Stomach (tissue), 8 donors: ENCODE measurements at regions not wholly inside any gene's neighbourhood (a gene's known extent, or its start where the extent isn't known, plus 50 kb on each side); places are given as distances from the start of the nearest gene placed in this dataset.
A peak's percentile ranks its signal among the peaks of the same experiment; 100 is the strongest.

Experiments
- DNase-seq, 2 donors: peaks; one replicate each; pipeline versions ENCODE4 v3.0.0 to v3.0.0-alpha.2; 2013 to 2019
- H3K27ac ChIP-seq, 5 donors: fragments of 200-600 bp in 4 of 5; sonication (generic) in 4 of 5; one replicate each; pipeline ENCODE4 v1.5.1; 2013 to 2019; ENCODE audit warnings: mild to moderate bottlenecking in 1 of 5, moderate library complexity in 1 of 5
- H3K27me3 ChIP-seq, 3 donors: fragments of 200-600 bp; sonication (generic); one replicate each; pipeline ENCODE4 v1.5.1; 2017 to 2019; ENCODE audit warnings: mixed run types in 1 of 3
- H3K36me3 ChIP-seq, 4 donors: fragments of 200-600 bp; sonication (generic); 1 replicate in 3 of 4; 2 replicates in 1 of 4; pipeline ENCODE4 v1.5.1; 2016 to 2019
- H3K4me1 ChIP-seq, 4 donors: fragments of 200-600 bp; sonication (generic); one replicate each; pipeline ENCODE4 v1.5.1; 2016 to 2019
- H3K4me3 ChIP-seq, 4 donors: fragments of 200-600 bp; sonication (generic) in 3 of 4; one replicate each; pipeline ENCODE4 v1.5.1; 2016 to 2019; ENCODE audit warnings: mild to moderate bottlenecking in 1 of 4
- H3K9me3 ChIP-seq, 4 donors: fragments of 200-600 bp; sonication (generic); one replicate each; pipeline ENCODE4 v1.5.1; 2016 to 2019
- CTCF ChIP-seq, 7 experiments: fragments of 450-650 bp in 4 of 7; fragments of 200-600 bp in 3 of 7; sonication (generic) in 3 of 7; IDR thresholded peaks; one replicate each; pipeline ENCODE4 v1.5.1; 2016 to 2019; ENCODE audit warnings: antibody characterized with exemption in 7 of 7, control low read depth in 2 of 7, mild to moderate bottlenecking in 1 of 7
- EP300 ChIP-seq: sonication (generic); formaldehyde crosslinking; IDR thresholded peaks from one replicate; pipeline ENCODE4 v1.6.1; 2017; ENCODE audit warnings: antibody characterized with exemption
- POLR2A ChIP-seq, 4 donors: fragments of 450-650 bp; IDR thresholded peaks; one replicate each; pipeline ENCODE4 v1.6.1; 2016; ENCODE audit warnings: antibody characterized with exemption in 4 of 4, control low read depth in 2 of 4, mild to moderate bottlenecking in 1 of 4, moderate library complexity in 1 of 4
- POLR2AphosphoS5 ChIP-seq, 3 donors: sonication (generic); formaldehyde crosslinking; IDR thresholded peaks; one replicate each; pipeline ENCODE4 v1.6.1; 2016; ENCODE audit warnings: antibody characterized with exemption in 3 of 3
- WGBS, 5 donors: extraction: QIAGEN DNeasy Blood & Tissue Kit in 3 of 5; methylation state at CpG; one replicate each; pipeline versions ENCODE4 v1.1.5 to v1.1.7; 2013 to 2018; 5-methylcytosine and 5-hydroxymethylcytosine counted together
- intact Hi-C: fragments of 100-400 bp; cut with DNase I; formaldehyde crosslinking; loops from one replicate; pipeline ENCODE4 v1.15.1; 2023; ENCODE audit warnings: low total_unique reads
- donor health status: healthy with polysubstance abuse.
- donor health status: Bipolar disorder and iron deficiency.
- donor health status: healthy.

- DNase-seq, result peak in 1 of 2 donors; percentile 55
- no peak overlapping the region for H3K4me3 ChIP-seq
- H3K9me3 ChIP-seq, result no peaks in the 10 kb centered on the region
- no peaks in the 10 kb centered on the region for H3K36me3 ChIP-seq
- H3K27ac ChIP-seq, result no peak overlapping the region
- intact Hi-C loops, result no loop called here
- H3K27me3 ChIP-seq, result no peaks in the 10 kb centered on the region
- no peak for TF ChIP-seq EP300
- no peak for TF ChIP-seq POLR2AphosphoS5 (IDR thresholded peaks at IDR 0.05)
- no peak for TF ChIP-seq POLR2A (IDR thresholded peaks at IDR 0.05)
- no peak for TF ChIP-seq CTCF (IDR thresholded peaks at IDR 0.05)
- H3K4me1 ChIP-seq, result peaks cover 34 to 49% (median 38%) of the 10 kb centered on the region in 4 donors
- 75 to 86% (median 83%) methylated on average over 15 to 16 of the region's 16 CpGs for WGBS, 5 donors
Measured at GRCh38 chr2:42903821-42904575, 111.6 kb upstream of the HAAO start.

- Histone ChIP-seq H3K4me3 (no peak overlapping the region), H3K36me3 (no peaks in the 10 kb centered on the region), H3K4me1 (peaks cover 29 to 40% (median 31%) of the 10 kb centered on the region in 4 donors), H3K27ac (no peak overlapping the region), H3K27me3 (no peaks in the 10 kb centered on the region), H3K9me3 (no peaks in the 10 kb centered on the region)
- WGBS, 5 donors, result 82 to 88% (median 85%) methylated on average over 9 of the region's 9 CpGs
- intact Hi-C loops, result no loop called here
- no peak for DNase-seq
- TF ChIP-seq POLR2AphosphoS5 (IDR thresholded peaks at IDR 0.05), result no peak
- no peak for TF ChIP-seq POLR2A (IDR thresholded peaks at IDR 0.05)
- TF ChIP-seq CTCF (IDR thresholded peaks at IDR 0.05), result no peak
- no peak for TF ChIP-seq EP300
Measured at GRCh38 chr2:42902939-42903709, 110.7 kb upstream of the HAAO start.

- Histone ChIP-seq H3K9me3 (no peaks in the 10 kb centered on the region), H3K27me3 (no peaks in the 10 kb centered on the region), H3K4me3 (no peak overlapping the region), H3K36me3 (no peaks in the 10 kb centered on the region), H3K4me1 (peaks cover 10 to 28% (median 11%) of the 10 kb centered on the region in 4 donors), H3K27ac (peak overlapping the region in 1 of 5 donors; percentile 2)
- no peak for DNase-seq
- TF ChIP-seq POLR2A (IDR thresholded peaks at IDR 0.05) (no peak), EP300 (no peak), POLR2AphosphoS5 (IDR thresholded peaks at IDR 0.05) (no peak), CTCF (IDR thresholded peaks at IDR 0.05) (no peak)
- 56 to 84% (median 77%) methylated on average over 4 of the region's 4 CpGs for WGBS, 5 donors
- intact Hi-C loops, result no loop called here
Measured at GRCh38 chr2:42901076-42901640, 108.8 kb upstream of the HAAO start.

GRCh38 chr2:42900289-42900891 lies 108.0 kb upstream of the HAAO start:
- Histone ChIP-seq H3K4me1 (peaks cover 2 to 20% (median 4%) of the 10 kb centered on the region in 4 donors), H3K27ac (no peak overlapping the region), H3K4me3 (no peak overlapping the region), H3K36me3 (no peaks in the 10 kb centered on the region), H3K9me3 (no peaks in the 10 kb centered on the region), H3K27me3 (no peaks in the 10 kb centered on the region)
- intact Hi-C loops, result no loop called here
- no peak for DNase-seq
- 81 to 88% (median 86%) methylated on average over 5 of the region's 5 CpGs for WGBS, 5 donors
- no peak for TF ChIP-seq POLR2AphosphoS5 (IDR thresholded peaks at IDR 0.05)
- TF ChIP-seq CTCF (IDR thresholded peaks at IDR 0.05), result no peak
- no peak for TF ChIP-seq EP300
- TF ChIP-seq POLR2A (IDR thresholded peaks at IDR 0.05), result no peak
